A549 (cell line): ENCODE measurements at regions not wholly inside any gene's neighbourhood (a gene's known extent, or its start where the extent isn't known, plus 50 kb on each side); places are given as distances from the start of the nearest gene placed in this dataset.

Experiments
- ATAC-seq, 2 experiments: fragments of 200-7000 bp in 1 of 2; fragments of >200 bp in 1 of 2; cut with Nextera tagmentation in 1 of 2; cut with Tn5 transposase in 1 of 2; 3 replicates each; pipeline versions ENCODE4 v1.8.0 to v1.9.1; 2018 to 2020; ENCODE audit warnings: mild to moderate bottlenecking in 1 of 2, moderate library complexity in 1 of 2
- CTCF ChIA-PET: fragments of 300-600 bp; sonication (Branson Sonifier 250); formaldehyde crosslinking; extraction: SDS; loops from one replicate; lab custom pipeline; 2021; ENCODE audit warnings: antibody characterized with exemption, inconsistent platforms; lab: Yijun Ruan, JAX
- POLR2A ChIA-PET: fragments of 350-600 bp; formaldehyde crosslinking; extraction: SDS; loops from one replicate; lab custom pipeline; 2021; ENCODE audit warnings: antibody characterized with exemption, inconsistent platforms; lab: Yijun Ruan, JAX
- DNase-seq, 2 experiments: peaks; one replicate each; pipeline versions ENCODE4 v3.0.0 to v3.0.0-alpha.2; 2011 to 2016; ENCODE audit warnings: low read depth in 1 of 2, low spot score in 1 of 2
- FAIRE-seq: peaks from 2 replicates; lab custom pipeline; 2011; peaks lifted over from hg19 to GRCh38; lab: Jason Lieb, UNC
- H3K27ac ChIP-seq, 2 experiments: fragments of >200 bp; sonication (Bioruptor Twin); formaldehyde crosslinking; 3 replicates each; pipeline ENCODE4 v1.5.1; 2016 to 2017
- H3K4me1 ChIP-seq: fragments of >200 bp; sonication (Bioruptor Twin); formaldehyde crosslinking; 3 replicates; pipeline ENCODE4 v1.6.1; 2016
- H3K4me2 ChIP-seq: fragments of >200 bp; sonication (Bioruptor Twin); formaldehyde crosslinking; 3 replicates; pipeline ENCODE4 v1.6.1; 2016
- H3K4me3 ChIP-seq: fragments of >200 bp; sonication (Bioruptor Twin); formaldehyde crosslinking; 3 replicates; pipeline ENCODE4 v1.5.1; 2016
- H3K9me3 ChIP-seq: fragments of >200 bp; sonication (Bioruptor Twin); formaldehyde crosslinking; 3 replicates; pipeline ENCODE4 v1.6.1; 2016
- CEBPB ChIP-seq, 2 experiments: fragments of >200 bp in 1 of 2; sonication (Bioruptor Twin) in 1 of 2; formaldehyde crosslinking in 1 of 2; IDR thresholded peaks; 2 replicates each; pipeline ENCODE4 v1.6.1; 2012 to 2016
- CHD2 ChIP-seq: fragments of 150-350 bp; IDR thresholded peaks from 2 replicates; pipeline ENCODE4 v1.6.1; 2014; ENCODE audit warnings: low read length; ENCODE audit not compliant: partially characterized antibody
- EHF ChIP-seq: fragments of 250-450 bp; sonication (Bioruptor Pico); IDR thresholded peaks from 2 replicates; pipeline ENCODE4 v1.5.0; 2020; ENCODE audit warnings: mild to moderate bottlenecking
- EP300 ChIP-seq, 2 experiments: fragments of >200 bp; sonication (Bioruptor Twin); formaldehyde crosslinking; IDR thresholded peaks; 2 replicates in 1 of 2; 3 replicates in 1 of 2; pipeline ENCODE4 v1.6.1; 2016 to 2017
- HEYL ChIP-seq: fragments of 250-450 bp; sonication (Bioruptor Pico); IDR thresholded peaks from 2 replicates; pipeline ENCODE4 v1.8.0; 2021; ENCODE audit warnings: mild to moderate bottlenecking, moderate library complexity
- HMGXB4 ChIP-seq: fragments of 250-450 bp; sonication (Bioruptor Pico); IDR thresholded peaks from 2 replicates; pipeline ENCODE4 v1.5.0; 2021; ENCODE audit warnings: mild to moderate bottlenecking, moderate library complexity, borderline replicate concordance
- HOXB5 ChIP-seq: fragments of 250-450 bp; sonication (Bioruptor Pico); IDR thresholded peaks from 2 replicates; pipeline ENCODE4 v1.5.0; 2020; ENCODE audit warnings: mild to moderate bottlenecking, moderate library complexity
- MAZ ChIP-seq: fragments of 150-350 bp; IDR thresholded peaks from 2 replicates; pipeline ENCODE4 v1.6.1; 2014; ENCODE audit warnings: antibody characterized with exemption, low read depth, low read length, borderline replicate concordance
- MYC ChIP-seq: IDR thresholded peaks from 2 replicates; pipeline ENCODE4 v1.6.1; 2012; ENCODE audit warnings: mild to moderate bottlenecking, inconsistent platforms, low read length, improper control_type of control experiment, borderline replicate concordance
- NFE2L2 ChIP-seq: fragments of 150-350 bp; conservative IDR thresholded peaks from 2 replicates; pipeline ENCODE4 v1.6.1; 2014; ENCODE audit warnings: low read length
- POLR2AphosphoS2 ChIP-seq: conservative IDR thresholded peaks from 2 replicates; pipeline ENCODE4 v1.6.1; 2012; ENCODE audit warnings: low read length, improper control_type of control experiment, inconsistent platforms
- RAD21 ChIP-seq, 2 experiments: fragments of >200 bp in 1 of 2; sonication (Bioruptor Twin) in 1 of 2; formaldehyde crosslinking in 1 of 2; IDR thresholded peaks in 1 of 2; conservative IDR thresholded peaks in 1 of 2; 2 replicates in 1 of 2; 3 replicates in 1 of 2; pipeline ENCODE4 v1.6.1; 2012 to 2018; ENCODE audit warnings: inconsistent platforms in 1 of 2
- RCOR1 ChIP-seq: fragments of 150-350 bp; IDR thresholded peaks from 2 replicates; pipeline ENCODE4 v1.6.1; 2014; ENCODE audit warnings: antibody characterized with exemption, low read length, low read depth
- RNF2 ChIP-seq: fragments of 200-600 bp; sonication (generic); IDR thresholded peaks from 2 replicates; pipeline ENCODE4 v1.6.1; 2016; ENCODE audit warnings: low read depth, mild to moderate bottlenecking, antibody characterized with exemption, moderate library complexity, borderline replicate concordance
- SMC3 ChIP-seq: fragments of >200 bp; sonication (Bioruptor Twin); formaldehyde crosslinking; IDR thresholded peaks from 3 replicates; pipeline ENCODE4 v1.6.1; 2018; ENCODE audit warnings: inconsistent platforms
- SREBF2 ChIP-seq: fragments of 450-650 bp; IDR thresholded peaks from 2 replicates; pipeline ENCODE4 v1.6.1; 2014; ENCODE audit warnings: mild to moderate bottlenecking, moderate library complexity
- TFCP2L1 ChIP-seq: fragments of 250-450 bp; sonication (Bioruptor Pico); IDR thresholded peaks from 2 replicates; pipeline ENCODE4 v1.5.0; 2021; ENCODE audit warnings: mild to moderate bottlenecking
- TP53 ChIP-seq: fragments of 250-450 bp; sonication (Bioruptor Pico); IDR thresholded peaks from 2 replicates; pipeline ENCODE4 v1.5.0; 2021; ENCODE audit warnings: mild to moderate bottlenecking, moderate library complexity
- ZC3H11A ChIP-seq: fragments of 450-650 bp; IDR thresholded peaks from 2 replicates; pipeline ENCODE4 v1.6.1; 2014; ENCODE audit warnings: antibody characterized with exemption, mild to moderate bottlenecking
- ZSCAN20 ChIP-seq: fragments of 250-450 bp; sonication (Bioruptor Pico); IDR thresholded peaks from 2 replicates; pipeline ENCODE4 v1.8.0; 2022; ENCODE audit warnings: mild to moderate bottlenecking, moderate library complexity
- WGBS: methylation state at CpG from one replicate; pipeline ENCODE4 v1.1.6; 2017; ENCODE audit errors: missing lambda C conversion rate; 5-methylcytosine and 5-hydroxymethylcytosine counted together
- TF ChIP-seq, protein P1 (sequence below): fragments of 200-600 bp; sonication (generic); IDR thresholded peaks from 2 replicates; pipeline ENCODE4 v1.6.1; 2016; ENCODE audit warnings: antibody characterized with exemption, mild to moderate bottlenecking, moderate library complexity

DNA sequence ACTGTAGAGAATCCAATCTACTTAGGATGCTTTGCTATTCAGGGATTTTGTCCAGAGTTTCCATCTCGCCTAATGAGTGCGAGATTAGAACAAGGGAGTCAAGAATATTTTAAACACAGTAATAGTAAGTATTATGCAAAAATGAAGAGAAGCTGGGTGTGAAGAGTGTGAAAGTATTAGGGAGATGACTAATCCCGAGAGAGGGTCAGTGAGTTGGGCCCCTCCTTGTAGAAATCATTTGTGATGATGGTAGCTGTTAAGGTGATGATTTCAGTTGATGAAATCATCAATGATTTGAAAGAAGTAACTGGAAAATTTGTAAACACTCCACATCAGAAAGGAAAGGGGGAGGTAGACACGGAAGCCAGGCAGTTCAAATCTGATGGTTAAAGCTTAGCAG, 478.9 kb upstream of the MGAT4C start:
- no peak overlapping the region for H3K4me2 ChIP-seq
- POLR2A ChIA-PET = no interaction called here
- H3K9me3 ChIP-seq = no peaks in the 10 kb centered on the region
- H3K4me1 ChIP-seq = peaks cover 4% of the 10 kb centered on the region; the same call in 2 of the 3 replicates
- no peak overlapping the region for H3K27ac ChIP-seq
- CTCF ChIA-PET = no interaction called here
- no peak for DNase-seq
- no peak for FAIRE-seq
- 85% methylated on average over 4 of the region's 4 CpGs for WGBS
- TF ChIP-seq EHF (CRISPR knock-in tag) (no peak), RNF2 (no peak), SREBF2 (no peak), CEBPB (IDR thresholded peaks at IDR 0.05) (no peak), HEYL (CRISPR knock-in tag) (no peak), MYC (no peak), MAZ (no peak)
- TF ChIP-seq, protein P1, sequence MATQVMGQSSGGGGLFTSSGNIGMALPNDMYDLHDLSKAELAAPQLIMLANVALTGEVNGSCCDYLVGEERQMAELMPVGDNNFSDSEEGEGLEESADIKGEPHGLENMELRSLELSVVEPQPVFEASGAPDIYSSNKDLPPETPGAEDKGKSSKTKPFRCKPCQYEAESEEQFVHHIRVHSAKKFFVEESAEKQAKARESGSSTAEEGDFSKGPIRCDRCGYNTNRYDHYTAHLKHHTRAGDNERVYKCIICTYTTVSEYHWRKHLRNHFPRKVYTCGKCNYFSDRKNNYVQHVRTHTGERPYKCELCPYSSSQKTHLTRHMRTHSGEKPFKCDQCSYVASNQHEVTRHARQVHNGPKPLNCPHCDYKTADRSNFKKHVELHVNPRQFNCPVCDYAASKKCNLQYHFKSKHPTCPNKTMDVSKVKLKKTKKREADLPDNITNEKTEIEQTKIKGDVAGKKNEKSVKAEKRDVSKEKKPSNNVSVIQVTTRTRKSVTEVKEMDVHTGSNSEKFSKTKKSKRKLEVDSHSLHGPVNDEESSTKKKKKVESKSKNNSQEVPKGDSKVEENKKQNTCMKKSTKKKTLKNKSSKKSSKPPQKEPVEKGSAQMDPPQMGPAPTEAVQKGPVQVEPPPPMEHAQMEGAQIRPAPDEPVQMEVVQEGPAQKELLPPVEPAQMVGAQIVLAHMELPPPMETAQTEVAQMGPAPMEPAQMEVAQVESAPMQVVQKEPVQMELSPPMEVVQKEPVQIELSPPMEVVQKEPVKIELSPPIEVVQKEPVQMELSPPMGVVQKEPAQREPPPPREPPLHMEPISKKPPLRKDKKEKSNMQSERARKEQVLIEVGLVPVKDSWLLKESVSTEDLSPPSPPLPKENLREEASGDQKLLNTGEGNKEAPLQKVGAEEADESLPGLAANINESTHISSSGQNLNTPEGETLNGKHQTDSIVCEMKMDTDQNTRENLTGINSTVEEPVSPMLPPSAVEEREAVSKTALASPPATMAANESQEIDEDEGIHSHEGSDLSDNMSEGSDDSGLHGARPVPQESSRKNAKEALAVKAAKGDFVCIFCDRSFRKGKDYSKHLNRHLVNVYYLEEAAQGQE = no peak
- ATAC-seq = no peak
- H3K4me3 ChIP-seq = no peak overlapping the region

- ChIA-PET CTCF (no interaction called here), POLR2A (no interaction called here)
- Histone ChIP-seq H3K4me2 (0 out of 3 replicates have a peak overlapping the region, but pooled peaks have one; percentile 8), H3K4me3 (no peak overlapping the region), H3K27ac (no peak overlapping the region), H3K4me1 (peaks cover 17% of the 10 kb centered on the region), H3K9me3 (no peaks in the 10 kb centered on the region)
- 45% methylated on average over 2 of the region's 2 CpGs for WGBS
- no peak for ATAC-seq
- no peak for TF ChIP-seq NFE2L2
- no peak for TF ChIP-seq POLR2AphosphoS2
- no peak for TF ChIP-seq HEYL (CRISPR knock-in tag)
- no peak for TF ChIP-seq CHD2
- no peak for TF ChIP-seq HOXB5 (CRISPR knock-in tag)
- no peak for TF ChIP-seq TFCP2L1
- no peak for TF ChIP-seq ZC3H11A
- TF ChIP-seq EP300 (IDR thresholded peaks at IDR 0.05) = no peak
- TF ChIP-seq SMC3 = no peak
- TF ChIP-seq ZSCAN20 = no peak
- no peak for TF ChIP-seq TP53
- no peak for TF ChIP-seq RCOR1
- no peak for DNase-seq
- peak; percentile 13 for FAIRE-seq
These were observed 474.0 kb upstream of the MGAT4C start for GRCh38 chr12:86730233-86730632.

DNA sequence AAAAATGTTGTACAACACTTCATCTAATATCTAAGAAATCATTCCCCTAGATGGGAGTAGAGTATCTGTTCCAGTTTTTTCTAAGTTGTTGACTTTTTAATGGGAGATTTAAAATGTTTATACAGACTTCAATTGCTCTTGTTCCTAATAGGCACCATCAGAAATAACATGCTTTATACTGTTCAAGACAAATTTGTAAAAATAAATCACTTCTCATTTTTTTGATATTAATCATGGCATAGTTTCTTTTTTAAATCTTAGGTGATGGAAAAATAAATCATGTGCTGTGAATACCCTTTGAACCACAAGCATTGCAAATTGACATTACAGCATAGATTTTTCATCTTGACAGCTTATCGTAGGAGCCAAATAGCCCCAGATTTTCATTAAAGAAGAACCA, 473.5 kb upstream of the MGAT4C start:
- H3K27ac ChIP-seq = no peak overlapping the region
- H3K9me3 ChIP-seq = no peaks in the 10 kb centered on the region
- FAIRE-seq = no peak
- TF ChIP-seq HMGXB4 (no peak), RAD21 (conservative IDR thresholded peaks at IDR 0.05 in 1 of 2, IDR thresholded peaks at IDR 0.05 in 1 of 2) (0 out of 5 replicates have a peak, but pooled peaks of 1 of the 2 experiments have one; percentile 16)
- peaks cover 17% of the 10 kb centered on the region for H3K4me1 ChIP-seq
- no peak for DNase-seq
- no peak for ATAC-seq
- POLR2A ChIA-PET = no interaction called here
- CTCF ChIA-PET = no interaction called here
- 0 out of 3 replicates have a peak overlapping the region, but pooled peaks have one; percentile 8 for H3K4me2 ChIP-seq
- WGBS = 60% methylated on average over 1 of the region's 1 CpG
- no peak overlapping the region for H3K4me3 ChIP-seq
